H1 (cell line): ENCODE measurements at regions not wholly inside any gene's neighbourhood (a gene's known extent, or its start where the extent isn't known, plus 50 kb on each side); places are given as distances from the start of the nearest gene placed in this dataset.

Experiments used
- CTCF ChIA-PET: fragments of 300-600 bp; sonication (Branson Sonifier 250); formaldehyde crosslinking; loops from one replicate; lab custom pipeline; 2021; ENCODE audit not compliant: partially characterized antibody; lab: Charles Lee
- POLR2A ChIA-PET: fragments of 300-600 bp; sonication (Branson Sonifier 250); formaldehyde crosslinking; loops from one replicate; lab custom pipeline; 2021; ENCODE audit warnings: inconsistent platforms; ENCODE audit not compliant: partially characterized antibody; lab: Charles Lee
- DNase-seq, 2 experiments: peaks; one replicate each; pipeline versions ENCODE4 v3.0.0 to v3.0.0-alpha.2; 2010 to 2022; ENCODE audit warnings: low spot score in 2 of 2, low read depth in 1 of 2, mixed read lengths in 1 of 2
- FAIRE-seq: peaks from 2 replicates; lab custom pipeline; 2011; peaks lifted over from hg19 to GRCh38; lab: Jason Lieb, UNC
- H2AFZ ChIP-seq: 2 replicates; pipeline ENCODE4 v1.8.1; 2012; ENCODE audit warnings: low read length, inconsistent platforms
- H2AK5ac ChIP-seq: 2 replicates; pipeline ENCODE4 v1.6.1; 2013; ENCODE audit warnings: low read depth, low read length
- H2BK120ac ChIP-seq: replicated peaks from 2 replicates; pipeline ENCODE3; 2013; ENCODE audit warnings: low read depth, low read length, inconsistent platforms
- H2BK12ac ChIP-seq: 2 replicates; pipeline ENCODE4 v1.6.1; 2013; ENCODE audit warnings: low read depth, low read length
- H2BK15ac ChIP-seq: 2 replicates; pipeline ENCODE4 v1.6.1; 2013; ENCODE audit warnings: low read length
- H2BK20ac ChIP-seq: 2 replicates; pipeline ENCODE4 v1.6.1; 2013; ENCODE audit warnings: low read length
- H2BK5ac ChIP-seq: 2 replicates; pipeline ENCODE4 v1.6.1; 2013; ENCODE audit warnings: low read depth, low read length
- H3K14ac ChIP-seq: 2 replicates; pipeline ENCODE4 v1.6.1; 2013; ENCODE audit warnings: inconsistent platforms; ENCODE audit not compliant: insufficient read length
- H3K18ac ChIP-seq: 2 replicates; pipeline ENCODE4 v1.6.1; 2013; ENCODE audit warnings: low read length; ENCODE audit errors: extremely low read depth
- H3K23ac ChIP-seq: 2 replicates; pipeline ENCODE4 v1.6.1; 2013; ENCODE audit warnings: inconsistent platforms; ENCODE audit not compliant: insufficient read length
- H3K23me2 ChIP-seq: 2 replicates; pipeline ENCODE4 v1.6.1; 2013; ENCODE audit warnings: low read depth, low read length
- H3K27ac ChIP-seq: 2 replicates; pipeline ENCODE4 v1.6.1; 2011; ENCODE audit warnings: low read depth, low read length, inconsistent platforms
- H3K27me3 ChIP-seq, 4 experiments: replicated peaks in 1 of 4; 1 replicate in 1 of 4; 2 replicates in 3 of 4; pipeline versions ENCODE4 v1.6.1 to v1.8.1; 2011 to 2013; ENCODE audit warnings: low read length in 3 of 4, mild to moderate bottlenecking in 3 of 4, inconsistent platforms in 2 of 4, mixed read lengths in 2 of 4, moderate library complexity in 1 of 4; ENCODE audit not compliant: control insufficient read depth in 3 of 4, insufficient read depth in 3 of 4; ENCODE audit errors: extremely low read depth in 1 of 4
- H3K36me3 ChIP-seq, 4 experiments: 2 replicates each; pipeline versions ENCODE4 v1.6.1 to v1.8.1; 2011 to 2013; ENCODE audit warnings: mild to moderate bottlenecking in 4 of 4, low read length in 3 of 4, moderate library complexity in 2 of 4, control low read depth in 1 of 4, inconsistent platforms in 1 of 4; ENCODE audit not compliant: insufficient read depth in 4 of 4, control insufficient read depth in 2 of 4
- H3K4ac ChIP-seq: replicated peaks from 2 replicates; pipeline ENCODE3; 2013; ENCODE audit warnings: low read length, low read depth, mixed read lengths, inconsistent platforms; ENCODE audit not compliant: insufficient read length
- H3K4me1 ChIP-seq, 4 experiments: replicated peaks in 1 of 4; 1 replicate in 1 of 4; 2 replicates in 3 of 4; pipeline versions ENCODE4 v1.6.1 to v1.8.1; 2011 to 2013; ENCODE audit warnings: low read length in 3 of 4, inconsistent platforms in 2 of 4, mixed read lengths in 1 of 4; ENCODE audit not compliant: insufficient read depth in 4 of 4, control insufficient read depth in 3 of 4
- H3K4me2 ChIP-seq, 2 experiments: 2 replicates each; pipeline versions ENCODE4 v1.6.1 to v1.8.1; 2011 to 2013; ENCODE audit warnings: low read depth in 2 of 2, low read length in 2 of 2, control low read depth in 1 of 2, inconsistent platforms in 1 of 2, mild to moderate bottlenecking in 1 of 2; ENCODE audit not compliant: insufficient read depth in 1 of 2
- H3K4me3 ChIP-seq, 4 experiments: fragments of 200-600, 300-600 bp in 1 of 4; sonication (generic), shearing (Covaris generic), sonication (Bioruptor Twin) in 1 of 4; 2 replicates each; pipeline versions ENCODE4 v1.5.1 to v1.8.1; 2011 to 2016; ENCODE audit warnings: low read length in 4 of 4, low read depth in 3 of 4, control low read depth in 2 of 4, inconsistent platforms in 2 of 4, mild to moderate bottlenecking in 2 of 4, mixed read lengths in 1 of 4, moderate library complexity in 1 of 4; ENCODE audit not compliant: insufficient read depth in 2 of 4; ENCODE audit errors: extremely low read depth in 1 of 4
- H3K56ac ChIP-seq: replicated peaks from 2 replicates; pipeline ENCODE3; 2013; ENCODE audit warnings: low read depth, mild to moderate bottlenecking, mixed read lengths, low read length, inconsistent platforms; ENCODE audit not compliant: insufficient read length
- H3K79me1 ChIP-seq: 2 replicates; pipeline ENCODE4 v1.6.1; 2013; ENCODE audit warnings: low read depth, low read length, control low read depth
- H3K79me2 ChIP-seq, 2 experiments: 2 replicates each; pipeline versions ENCODE4 v1.6.1 to v1.8.1; 2012 to 2013; ENCODE audit warnings: low read length in 2 of 2, mild to moderate bottlenecking in 2 of 2, inconsistent platforms in 1 of 2; ENCODE audit not compliant: insufficient read depth in 2 of 2, control insufficient read depth in 1 of 2
- H3K9ac ChIP-seq, 4 experiments: replicated peaks in 1 of 4; 1 replicate in 1 of 4; 2 replicates in 3 of 4; pipeline versions ENCODE4 v1.6.1 to v1.8.1; 2011 to 2013; ENCODE audit warnings: low read depth in 3 of 4, low read length in 3 of 4, control low read depth in 2 of 4, mild to moderate bottlenecking in 2 of 4, moderate library complexity in 2 of 4, inconsistent platforms in 1 of 4; ENCODE audit errors: extremely low read depth in 1 of 4
- H3K9me3 ChIP-seq, 2 experiments: 2 replicates each; pipeline versions ENCODE4 v1.6.1 to v1.8.1; 2012 to 2013; ENCODE audit warnings: mild to moderate bottlenecking in 2 of 2, moderate library complexity in 2 of 2, control low read depth in 1 of 2, inconsistent platforms in 1 of 2, low read depth in 1 of 2, low read length in 1 of 2, mixed read lengths in 1 of 2; ENCODE audit not compliant: insufficient read depth in 2 of 2
- H4K20me1 ChIP-seq, 2 experiments: replicated peaks in 1 of 2; 2 replicates each; pipeline versions ENCODE3 to v1.8.1; 2011 to 2013; ENCODE audit warnings: inconsistent platforms in 2 of 2, low read length in 2 of 2, mild to moderate bottlenecking in 1 of 2; ENCODE audit not compliant: insufficient read depth in 2 of 2, control insufficient read depth in 1 of 2
- H4K5ac ChIP-seq: 2 replicates; pipeline ENCODE4 v1.6.1; 2013; ENCODE audit warnings: low read length, low read depth, mixed read lengths, inconsistent platforms; ENCODE audit not compliant: insufficient read length
- H4K8ac ChIP-seq: 2 replicates; pipeline ENCODE4 v1.8.0; 2013; ENCODE audit warnings: mild to moderate bottlenecking, moderate library complexity, low read length, inconsistent platforms; ENCODE audit not compliant: insufficient read depth; ENCODE audit errors: extremely low read depth
- H4K91ac ChIP-seq: replicated peaks from 2 replicates; pipeline ENCODE3; 2013; ENCODE audit warnings: low read length, mixed read lengths, inconsistent platforms; ENCODE audit not compliant: insufficient read length
- BRCA1 ChIP-seq: IDR thresholded peaks from 2 replicates; pipeline ENCODE4 v1.6.1; 2012; ENCODE audit warnings: low read depth, low read length, improper control_type of control experiment
- HDAC2 ChIP-seq, 2 experiments: fragments of 300-600 bp in 1 of 2; sonication (generic) in 1 of 2; IDR thresholded peaks; 2 replicates each; pipeline ENCODE4 v1.6.1; 2011 to 2012; ENCODE audit warnings: low read depth in 2 of 2, low read length in 2 of 2, mild to moderate bottlenecking in 2 of 2, moderate library complexity in 2 of 2, borderline replicate concordance in 1 of 2, inconsistent platforms in 1 of 2
- KDM5A ChIP-seq: fragments of 200-600 bp; IDR thresholded peaks from 2 replicates; pipeline ENCODE4 v1.7.1; 2012; ENCODE audit warnings: mild to moderate bottlenecking, low read length, inconsistent platforms, mixed read lengths
- POU5F1 ChIP-seq: IDR thresholded peaks from 2 replicates; pipeline ENCODE4 v1.6.1; 2011; ENCODE audit warnings: low read depth, mild to moderate bottlenecking, low read length, moderate library complexity
- RAD21 ChIP-seq, 2 experiments: IDR thresholded peaks in 1 of 2; conservative IDR thresholded peaks in 1 of 2; 2 replicates each; pipeline ENCODE4 v1.6.1; 2011; ENCODE audit warnings: low read depth in 2 of 2, low read length in 2 of 2, improper control_type of control experiment in 1 of 2, inconsistent platforms in 1 of 2, mild to moderate bottlenecking in 1 of 2, moderate library complexity in 1 of 2
- SIRT6 ChIP-seq: IDR thresholded peaks from one replicate; pipeline ENCODE4 v1.7.1; 2012; ENCODE audit warnings: low read length, inconsistent platforms
- TEAD4 ChIP-seq: IDR thresholded peaks from 2 replicates; pipeline ENCODE4 v1.6.1; 2012; ENCODE audit warnings: low read depth, low read length, inconsistent platforms, mixed read lengths
- ZNF274 ChIP-seq: IDR thresholded peaks from 2 replicates; pipeline ENCODE4 v1.7.0; 2012; ENCODE audit warnings: low read length, borderline replicate concordance; ENCODE audit errors: extremely low read depth
- WGBS, 2 experiments: shearing (Covaris generic) in 1 of 2; methylation state at CpG; one replicate each; pipeline versions ENCODE4 v1.1.6 to v1.1.7; 2013 to 2015; ENCODE audit warnings: low lambda C conversion rate in 2 of 2, mixed read lengths in 2 of 2, inconsistent platforms in 1 of 2, low coverage in 1 of 2, missing lambda C conversion rate in 1 of 2; ENCODE audit not compliant: insufficient replicate concordance in 2 of 2, insufficient coverage in 1 of 2, insufficient read length in 1 of 2; ENCODE audit errors: extremely low coverage in 1 of 2, missing lambda C conversion rate in 1 of 2; 5-methylcytosine and 5-hydroxymethylcytosine counted together
- TF ChIP-seq, protein P1 (sequence below): IDR thresholded peaks from 2 replicates; pipeline ENCODE4 v1.6.1; 2012; ENCODE audit warnings: inconsistent platforms
- TF ChIP-seq, protein P2 (sequence below): IDR thresholded peaks from 2 replicates; pipeline ENCODE4 v1.6.1; 2011; ENCODE audit warnings: low read depth, mild to moderate bottlenecking, low read length; ENCODE audit not compliant: insufficient read depth
- TF ChIP-seq, protein P3 (sequence below): IDR thresholded peaks from 2 replicates; pipeline ENCODE4 v1.6.1; 2012; ENCODE audit warnings: low read length, inconsistent platforms

DNA sequence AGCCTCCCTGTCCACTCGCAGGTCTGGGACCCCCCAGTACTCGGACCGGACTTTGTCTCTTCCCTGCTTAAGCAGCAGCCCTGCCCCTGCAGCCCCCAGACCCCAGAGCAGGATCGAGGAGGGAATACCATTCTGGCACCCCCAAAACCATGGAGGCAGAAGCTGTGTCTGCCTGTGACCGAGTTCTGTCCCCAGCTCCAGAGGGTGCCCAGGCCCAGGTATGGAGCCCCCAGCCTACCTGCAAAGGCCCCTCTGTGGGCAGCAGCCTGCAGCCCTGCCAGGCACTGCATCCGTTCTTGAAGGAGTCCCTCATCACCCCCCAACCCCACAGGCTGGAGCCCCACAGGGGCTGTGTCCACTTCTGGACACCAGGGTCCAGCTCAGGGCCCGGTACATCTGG lies 163.8 kb downstream of the BRD1 start:
- Histone ChIP-seq H3K27ac (no peak overlapping the region), H3K9me3 (peaks cover 0 to 1% of the 10 kb centered on the region in 2 experiments; a peak in 1 of 4 replicates), H3K4me3 (no peak overlapping the region), H4K8ac (peak overlapping the region; percentile 31; the same call in 1 of the 2 replicates), H3K4ac (no peak overlapping the region), H3K14ac (no peak overlapping the region), H4K5ac (no peak overlapping the region), H3K23ac (no peak overlapping the region), H3K23me2 (no peaks in the 10 kb centered on the region), H3K4me2 (no peak overlapping the region), H3K79me2 (no peaks in the 10 kb centered on the region), H3K79me1 (no peaks in the 10 kb centered on the region), H2BK15ac (no peak overlapping the region), H3K36me3 (no peaks in the 10 kb centered on the region), H3K56ac (no peak overlapping the region), H4K91ac (no peak overlapping the region), H3K27me3 (peaks cover 0 to 7% (median 3%) of the 10 kb centered on the region in 4 experiments; a peak in 3 of 7 replicates), H2BK12ac (no peak overlapping the region), H2AFZ (no peak overlapping the region), H2BK120ac (no peak overlapping the region), H3K9ac (no peak overlapping the region), H4K20me1 (no peaks in the 10 kb centered on the region), H2BK5ac (no peak overlapping the region), H3K18ac (no peak overlapping the region), H2AK5ac (no peak overlapping the region), H3K4me1 (peaks cover 0 to 3% (median 0%) of the 10 kb centered on the region in 4 experiments; a peak in 2 of 7 replicates), H2BK20ac (no peak overlapping the region)
- CTCF ChIA-PET: interaction anchor here (0.5 to 1.0 kb wide), 2 partner anchors 38 to 179 kb away, joined by 4 to 5 read pairs; no protein-coding TSS in a partner anchor
- FAIRE-seq (no peak), DNase-seq (peak in 1 of 2 experiments; percentile 30)
- POLR2A ChIA-PET: interaction anchor here (0.6 kb wide), 1 partner anchor 17 kb away, joined by 5 read pairs; no protein-coding TSS in a partner anchor
- 93% methylated on average over 6 of the region's 7 CpGs; no CpG with 5 or more reads in 1 of the 2 experiments for WGBS, 2 experiments
- TF ChIP-seq, protein P1, sequence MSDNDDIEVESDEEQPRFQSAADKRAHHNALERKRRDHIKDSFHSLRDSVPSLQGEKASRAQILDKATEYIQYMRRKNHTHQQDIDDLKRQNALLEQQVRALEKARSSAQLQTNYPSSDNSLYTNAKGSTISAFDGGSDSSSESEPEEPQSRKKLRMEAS: no peak
- TF ChIP-seq POU5F1 (no peak), SIRT6 (no peak), TEAD4 (no peak), BRCA1 (no peak), ZNF274 (no peak), KDM5A (no peak), RAD21 (IDR thresholded peaks at IDR 0.05 in 1 of 2, conservative IDR thresholded peaks at IDR 0.05 in 1 of 2; ENCODE audit: low read depth in 2 of 2, low read length in 2 of 2) (no peak), HDAC2 (IDR thresholded peaks at IDR 0.05; ENCODE audit: borderline replicate concordance in 1 of 2, low read depth in 2 of 2, low read length in 2 of 2) (no peak)
- TF ChIP-seq, protein P2, sequence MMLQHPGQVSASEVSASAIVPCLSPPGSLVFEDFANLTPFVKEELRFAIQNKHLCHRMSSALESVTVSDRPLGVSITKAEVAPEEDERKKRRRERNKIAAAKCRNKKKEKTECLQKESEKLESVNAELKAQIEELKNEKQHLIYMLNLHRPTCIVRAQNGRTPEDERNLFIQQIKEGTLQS: no peak
- TF ChIP-seq, protein P3, sequence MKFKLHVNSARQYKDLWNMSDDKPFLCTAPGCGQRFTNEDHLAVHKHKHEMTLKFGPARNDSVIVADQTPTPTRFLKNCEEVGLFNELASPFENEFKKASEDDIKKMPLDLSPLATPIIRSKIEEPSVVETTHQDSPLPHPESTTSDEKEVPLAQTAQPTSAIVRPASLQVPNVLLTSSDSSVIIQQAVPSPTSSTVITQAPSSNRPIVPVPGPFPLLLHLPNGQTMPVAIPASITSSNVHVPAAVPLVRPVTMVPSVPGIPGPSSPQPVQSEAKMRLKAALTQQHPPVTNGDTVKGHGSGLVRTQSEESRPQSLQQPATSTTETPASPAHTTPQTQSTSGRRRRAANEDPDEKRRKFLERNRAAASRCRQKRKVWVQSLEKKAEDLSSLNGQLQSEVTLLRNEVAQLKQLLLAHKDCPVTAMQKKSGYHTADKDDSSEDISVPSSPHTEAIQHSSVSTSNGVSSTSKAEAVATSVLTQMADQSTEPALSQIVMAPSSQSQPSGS: no peak
